H9 (cell line): ENCODE measurements at regions not wholly inside any gene's neighbourhood (a gene's known extent, or its start where the extent isn't known, plus 50 kb on each side); places are given as distances from the start of the nearest gene placed in this dataset.

Experiments
- DNase-seq: peaks from one replicate; pipeline ENCODE4 v3.0.0-alpha.2; 2017
- H2AFZ ChIP-seq: one replicate; pipeline ENCODE4 v1.6.1; 2013; ENCODE audit warnings: mild to moderate bottlenecking, low read length, control low read depth, moderate library complexity
- H2AK5ac ChIP-seq: 2 replicates; pipeline ENCODE4 v1.6.1; 2013; ENCODE audit warnings: low read length, control low read depth, mixed read lengths; ENCODE audit not compliant: insufficient read length
- H2BK120ac ChIP-seq: one replicate; pipeline ENCODE4 v1.6.1; 2013; ENCODE audit warnings: low read depth, mild to moderate bottlenecking, low read length, control low read depth, inconsistent platforms; ENCODE audit not compliant: poor library complexity, severe bottlenecking
- H2BK12ac ChIP-seq: 2 replicates; pipeline ENCODE4 v1.6.1; 2013; ENCODE audit warnings: low read length, control low read depth, mixed read lengths, low read depth; ENCODE audit not compliant: insufficient read length
- H2BK15ac ChIP-seq: 2 replicates; pipeline ENCODE4 v1.6.1; 2013; ENCODE audit warnings: low read depth, low read length, control low read depth
- H2BK20ac ChIP-seq: one replicate; pipeline ENCODE4 v1.6.1; 2013; ENCODE audit warnings: low read depth, mild to moderate bottlenecking, low read length, control low read depth, inconsistent platforms; ENCODE audit not compliant: poor library complexity, severe bottlenecking
- H2BK5ac ChIP-seq: 2 replicates; pipeline ENCODE4 v1.6.1; 2013; ENCODE audit warnings: low read length, control low read depth, mixed read lengths; ENCODE audit not compliant: insufficient read length
- H3K14ac ChIP-seq: 2 replicates; pipeline ENCODE4 v1.6.1; 2013; ENCODE audit warnings: low read length, control low read depth; ENCODE audit not compliant: insufficient read depth
- H3K18ac ChIP-seq: 2 replicates; pipeline ENCODE4 v1.6.1; 2013; ENCODE audit warnings: low read depth, mild to moderate bottlenecking, mixed read lengths, low read length, control low read depth; ENCODE audit not compliant: insufficient read length
- H3K23ac ChIP-seq: 2 replicates; pipeline ENCODE4 v1.6.1; 2013; ENCODE audit warnings: low read length, control low read depth, mixed read lengths, low read depth; ENCODE audit not compliant: insufficient read length
- H3K23me2 ChIP-seq: 2 replicates; pipeline ENCODE4 v1.6.1; 2013; ENCODE audit warnings: low read depth, mild to moderate bottlenecking, mixed read lengths, low read length, control low read depth; ENCODE audit not compliant: insufficient read length, poor library complexity, severe bottlenecking
- H3K27ac ChIP-seq: 2 replicates; pipeline ENCODE4 v1.5.1; 2013; ENCODE audit warnings: low read length, control low read depth, mixed read lengths, low read depth; ENCODE audit not compliant: insufficient read length
- H3K27me3 ChIP-seq: 2 replicates; pipeline ENCODE4 v1.6.1; 2013; ENCODE audit warnings: low read length, control low read depth, inconsistent platforms; ENCODE audit not compliant: insufficient read depth
- H3K4ac ChIP-seq: 2 replicates; pipeline ENCODE4 v1.6.1; 2013; ENCODE audit warnings: low read depth, mild to moderate bottlenecking, control low read depth, inconsistent platforms, low read length, moderate library complexity
- H3K4me1 ChIP-seq: 2 replicates; pipeline ENCODE4 v1.6.1; 2013; ENCODE audit warnings: low read length, control low read depth, inconsistent platforms; ENCODE audit not compliant: insufficient read depth
- H3K4me2 ChIP-seq: 2 replicates; pipeline ENCODE4 v1.6.1; 2013; ENCODE audit warnings: low read length, control low read depth, mixed read lengths; ENCODE audit not compliant: insufficient read length, insufficient read depth
- H3K56ac ChIP-seq: 2 replicates; pipeline ENCODE4 v1.6.1; 2013; ENCODE audit warnings: low read depth, mild to moderate bottlenecking, mixed read lengths, low read length, control low read depth; ENCODE audit not compliant: insufficient read length
- H3K79me1 ChIP-seq: 2 replicates; pipeline ENCODE4 v1.6.1; 2013; ENCODE audit warnings: low read depth, mild to moderate bottlenecking, moderate library complexity, low read length, control low read depth, inconsistent platforms; ENCODE audit not compliant: insufficient read depth, poor library complexity, severe bottlenecking
- H3K79me2 ChIP-seq: 2 replicates; pipeline ENCODE4 v1.6.1; 2013; ENCODE audit warnings: low read length, control low read depth, inconsistent platforms; ENCODE audit not compliant: insufficient read depth
- H3K9ac ChIP-seq: 2 replicates; pipeline ENCODE4 v1.6.1; 2013; ENCODE audit warnings: low read length, control low read depth, mixed read lengths; ENCODE audit not compliant: insufficient read length; ENCODE audit errors: extremely low read depth
- H3K9me3 ChIP-seq: one replicate; pipeline ENCODE4 v1.6.1; 2013; ENCODE audit warnings: low read depth, low read length, inconsistent platforms; ENCODE audit not compliant: control insufficient read depth
- H3T11ph ChIP-seq: one replicate; pipeline ENCODE4 v1.6.1; 2013; ENCODE audit warnings: mild to moderate bottlenecking, low read length, control low read depth, inconsistent platforms
- H4K20me1 ChIP-seq: one replicate; pipeline ENCODE4 v1.6.1; 2013; ENCODE audit not compliant: control insufficient read depth, insufficient read length, insufficient read depth
- H4K5ac ChIP-seq: 2 replicates; pipeline ENCODE4 v1.6.1; 2013; ENCODE audit warnings: low read depth, mild to moderate bottlenecking, mixed read lengths, low read length, control low read depth; ENCODE audit not compliant: insufficient read length
- H4K8ac ChIP-seq: replicated peaks from 2 replicates; pipeline ENCODE4 v1.6.1; 2013; ENCODE audit warnings: low read length, control low read depth, mixed read lengths, low read depth; ENCODE audit not compliant: insufficient read length
- H4K91ac ChIP-seq: 2 replicates; pipeline ENCODE4 v1.6.1; 2013; ENCODE audit warnings: low read depth, mild to moderate bottlenecking, moderate library complexity, mixed read lengths, low read length, control low read depth; ENCODE audit not compliant: insufficient read length
- H3K27ac Mint-ChIP-seq, 3 experiments: 2 replicates in 2 of 3; 3 replicates in 1 of 3; pipeline ENCODE4 v1.8.0; 2020 to 2021; ENCODE audit warnings: mixed read lengths in 3 of 3, mild to moderate bottlenecking in 1 of 3, moderate library complexity in 1 of 3
- H3K27me3 Mint-ChIP-seq: 2 replicates; pipeline ENCODE4 v1.8.0; 2021; ENCODE audit warnings: low read depth, mild to moderate bottlenecking, moderate library complexity, mixed read lengths
- H3K36me3 Mint-ChIP-seq, 3 experiments: 2 replicates in 2 of 3; 3 replicates in 1 of 3; pipeline ENCODE4 v1.8.0; 2020 to 2021; ENCODE audit warnings: low read depth in 3 of 3, mixed read lengths in 3 of 3; ENCODE audit not compliant: insufficient read depth in 1 of 3
- H3K4me1 Mint-ChIP-seq, 2 experiments: 2 replicates each; pipeline ENCODE4 v1.8.0; 2020; ENCODE audit warnings: mixed read lengths in 2 of 2
- H3K4me3 Mint-ChIP-seq, 2 experiments: 2 replicates in 1 of 2; 3 replicates in 1 of 2; pipeline ENCODE4 v1.8.0; 2020 to 2021; ENCODE audit warnings: mild to moderate bottlenecking in 2 of 2, mixed read lengths in 2 of 2, moderate library complexity in 1 of 2
- H3K9me3 Mint-ChIP-seq, 2 experiments: 2 replicates in 1 of 2; 3 replicates in 1 of 2; pipeline ENCODE4 v1.8.0; 2020; ENCODE audit warnings: mild to moderate bottlenecking in 2 of 2, mixed read lengths in 2 of 2, moderate library complexity in 1 of 2
- CTCF ChIP-seq: fragments of 200-600 bp; sonication (generic); conservative IDR thresholded peaks from 3 replicates; pipeline ENCODE4 v1.8.0; 2021; ENCODE audit warnings: antibody characterized with exemption, mild to moderate bottlenecking

DNA sequence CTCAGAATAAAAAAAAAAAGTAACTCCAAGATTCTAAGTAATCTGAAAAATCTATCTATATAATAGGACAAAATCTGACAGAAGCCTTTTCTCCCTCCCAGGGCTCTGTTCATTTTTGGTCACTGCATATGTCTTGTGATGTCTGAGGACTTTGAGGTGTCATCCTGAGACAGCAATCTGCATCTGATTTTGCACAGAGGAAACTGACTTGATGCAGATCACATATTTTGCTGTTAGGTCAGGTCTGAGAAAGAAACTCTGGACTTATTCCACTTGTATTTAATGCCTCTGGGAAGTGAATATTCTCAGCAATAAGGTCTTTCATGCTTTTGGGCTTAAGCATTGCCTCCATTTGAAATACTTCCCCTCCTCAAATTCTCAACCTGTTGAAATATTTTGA lies 295.2 kb upstream of the THBS1 start:
- H2BK12ac ChIP-seq: no peak overlapping the region
- H3K4me3 Mint-ChIP-seq: no peak overlapping the region
- H2BK20ac ChIP-seq: no peak overlapping the region
- H3K36me3 Mint-ChIP-seq: no peaks in the 10 kb centered on the region
- H3K79me2 ChIP-seq: no peaks in the 10 kb centered on the region
- H3K27ac Mint-ChIP-seq: no peak overlapping the region
- H2AFZ ChIP-seq: no peak overlapping the region
- H3K27me3 Mint-ChIP-seq: no peaks in the 10 kb centered on the region
- H3K18ac ChIP-seq: no peak overlapping the region
- no peak overlapping the region for H2BK15ac ChIP-seq
- no peaks in the 10 kb centered on the region for H3K4me1 ChIP-seq
- no peaks in the 10 kb centered on the region for H3K9me3 ChIP-seq
- H2AK5ac ChIP-seq: no peak overlapping the region
- no peak overlapping the region for H3K56ac ChIP-seq
- H3K27me3 ChIP-seq: no peaks in the 10 kb centered on the region
- no peak overlapping the region for H3K23ac ChIP-seq
- H2BK120ac ChIP-seq: no peak overlapping the region
- no peak overlapping the region for H2BK5ac ChIP-seq
- no peak overlapping the region for H4K91ac ChIP-seq
- H3K4me2 ChIP-seq: no peak overlapping the region
- TF ChIP-seq CTCF: no peak
- no peak overlapping the region for H3K14ac ChIP-seq
- H3K4me1 Mint-ChIP-seq: no peaks in the 10 kb centered on the region
- H3K9ac ChIP-seq: no peak overlapping the region
- no peak overlapping the region for H3T11ph ChIP-seq
- no peak for DNase-seq
- no peaks in the 10 kb centered on the region for H3K23me2 ChIP-seq
- 0 out of 5 replicates have a peak, but pooled peaks cover 0 to 3% of the 10 kb centered on the region in 2 experiments for H3K9me3 Mint-ChIP-seq
- H3K79me1 ChIP-seq: no peaks in the 10 kb centered on the region
- no peak overlapping the region for H3K4ac ChIP-seq
- H3K27ac ChIP-seq: no peak overlapping the region
- H4K20me1 ChIP-seq: no peaks in the 10 kb centered on the region
- no peak overlapping the region for H4K8ac ChIP-seq
- no peak overlapping the region for H4K5ac ChIP-seq
